Left lung (tissue), 4 donors: ENCODE measurements at regions not wholly inside any gene's neighbourhood (a gene's known extent, or its start where the extent isn't known, plus 50 kb on each side); places are given as distances from the start of the nearest gene placed in this dataset.

Experiments used
- ATAC-seq: fragments of 200-7000 bp; cut with Tn5 transposase; one replicate; pipeline ENCODE4 v1.9.1; 2020; ENCODE audit warnings: moderate library complexity
- DNase-seq, 4 donors: peaks; one replicate each; pipeline ENCODE4 v3.0.0-alpha.2; 2013 to 2020
- H3K27ac ChIP-seq, 2 donors: fragments of 200-600 bp; sonication (generic) in 1 of 2; one replicate each; pipeline versions ENCODE4 v1.5.0 to v1.8.0; 2020 to 2021
- H3K27me3 ChIP-seq, 2 donors: fragments of 200-600 bp; sonication (generic) in 1 of 2; one replicate each; pipeline versions ENCODE4 v1.5.0 to v1.8.0; 2020 to 2021
- H3K36me3 ChIP-seq, 2 donors: fragments of 200-600 bp; sonication (generic) in 1 of 2; one replicate each; pipeline versions ENCODE4 v1.5.0 to v1.8.0; 2020 to 2021
- H3K4me1 ChIP-seq, 2 donors: fragments of 200-600 bp; one replicate each; pipeline ENCODE4 v1.8.0; 2021
- H3K4me3 ChIP-seq, 2 donors: fragments of 200-600 bp; sonication (generic) in 1 of 2; one replicate each; pipeline versions ENCODE4 v1.5.0 to v1.8.0; 2020 to 2021; ENCODE audit warnings: mild to moderate bottlenecking in 1 of 2
- H3K9me3 ChIP-seq, 2 donors: fragments of 200-600 bp; sonication (generic) in 1 of 2; one replicate each; pipeline versions ENCODE4 v1.5.0 to v1.8.0; 2020 to 2021
- CTCF ChIP-seq, 2 donors: fragments of 200-600 bp; sonication (generic) in 1 of 2; IDR thresholded peaks; one replicate each; pipeline versions ENCODE4 v1.5.0 to v1.8.0; 2021; ENCODE audit warnings: antibody characterized with exemption in 2 of 2
- intact Hi-C, 2 donors: fragments of 100-400 bp; cut with DNase I; formaldehyde crosslinking; loops; one replicate each; pipeline versions ENCODE4 v1.11.2 to v1.14.2; 2022
- donor health status: DM: no; HTN: yes; CAD: no.
- donor health status: DM: no; HTN: no; CAD: no.

GRCh38 chr7:95694334-95694733, 78.0 kb upstream of the DYNC1I1 start:
- Histone ChIP-seq H3K27me3 (peaks cover 0 to 3% of the 10 kb centered on the region in 2 donors), H3K36me3 (no peaks in the 10 kb centered on the region), H3K9me3 (no peaks in the 10 kb centered on the region), H3K4me3 (no peak overlapping the region), H3K27ac (no peak overlapping the region), H3K4me1 (no peaks in the 10 kb centered on the region)
- TF ChIP-seq CTCF (IDR thresholded peaks at IDR 0.05): no peak
- ATAC-seq: no peak
- intact Hi-C loops: no loop called here
- no peak for DNase-seq

GRCh38 chr7:95693551-95694333, 78.6 kb upstream of the DYNC1I1 start:
- TF ChIP-seq CTCF (IDR thresholded peaks at IDR 0.05): no peak
- ATAC-seq (no peak), DNase-seq (no peak)
- Histone ChIP-seq H3K4me1 (no peaks in the 10 kb centered on the region), H3K36me3 (no peaks in the 10 kb centered on the region), H3K27me3 (peaks cover 0 to 3% of the 10 kb centered on the region in 2 donors), H3K9me3 (no peaks in the 10 kb centered on the region), H3K4me3 (no peak overlapping the region), H3K27ac (no peak overlapping the region)
- intact Hi-C loops: no loop called here

GRCh38 chr7:95691464-95691863, 80.9 kb upstream of the DYNC1I1 start:
- no peak for ATAC-seq
- no peaks in the 10 kb centered on the region for H3K9me3 ChIP-seq

GRCh38 chr7:95690367-95690947, 81.9 kb upstream of the DYNC1I1 start:
- Histone ChIP-seq H3K9me3 (no peaks in the 10 kb centered on the region), H3K4me1 (no peaks in the 10 kb centered on the region), H3K27me3 (no peaks in the 10 kb centered on the region), H3K4me3 (no peak overlapping the region), H3K27ac (no peak overlapping the region), H3K36me3 (no peaks in the 10 kb centered on the region)
- ATAC-seq (peak; percentile 84), DNase-seq (peak in 2 of 4 donors; percentile 45 to 46)
- intact Hi-C loops: no loop called here
- peak; percentile 43 to 58 for TF ChIP-seq CTCF (IDR thresholded peaks at IDR 0.05)

More at GRCh38 chr7:95691464-95691863, 80.9 kb upstream of the DYNC1I1 start:
- no peak overlapping the region for H3K27ac ChIP-seq
- intact Hi-C loops: no loop called here
- no peak overlapping the region for H3K4me3 ChIP-seq
- peaks cover 0 to 3% of the 10 kb centered on the region in 2 donors for H3K27me3 ChIP-seq
- no peaks in the 10 kb centered on the region for H3K36me3 ChIP-seq
- DNase-seq: no peak
- TF ChIP-seq CTCF (IDR thresholded peaks at IDR 0.05): no peak
- H3K4me1 ChIP-seq: no peaks in the 10 kb centered on the region

GRCh38 chr7:95688931-95689495, 83.3 kb upstream of the DYNC1I1 start:
- no peak overlapping the region for H3K27ac ChIP-seq
- DNase-seq (no peak), ATAC-seq (peak; percentile 18)
- no peaks in the 10 kb centered on the region for H3K9me3 ChIP-seq
- H3K27me3 ChIP-seq: no peaks in the 10 kb centered on the region
- intact Hi-C loops: loop anchor here (5.0 to 10.0 kb wide), 3 partner anchors 147 to 162 kb away; no protein-coding TSS in a partner anchor
- H3K4me3 ChIP-seq: no peak overlapping the region
- no peaks in the 10 kb centered on the region for H3K36me3 ChIP-seq
- TF ChIP-seq CTCF (IDR thresholded peaks at IDR 0.05): no peak
- peaks cover 0 to 5% of the 10 kb centered on the region in 2 donors for H3K4me1 ChIP-seq
